ENCODE measurements at regions not wholly inside any gene's neighbourhood (a gene's known extent, or its start where the extent isn't known, plus 50 kb on each side); places are given as distances from the start of the nearest gene placed in this dataset.

GRCh38 chr13:48594096-48594815 lies 59.5 kb upstream of the CYSLTR2 start:
- no peak overlapping the region for H4K5ac ChIP-seq (ENCODE audit: insufficient read length, low read depth, low read length)
- 59% methylated on average over 6 of the region's 6 CpGs; no CpG with 5 or more reads in 1 of the 2 experiments for WGBS, 2 experiments (ENCODE audit: extremely low coverage in 1 of 2, insufficient coverage in 1 of 2, insufficient read length in 1 of 2, insufficient replicate concordance in 2 of 2, low coverage in 1 of 2, low lambda C conversion rate in 2 of 2, missing lambda C conversion rate in 1 of 2)
- ChIA-PET POLR2A (ENCODE audit: partially characterized antibody) (interaction anchor here (0.6 kb wide), 1 partner anchor 10 kb away, joined by 3 read pairs; no protein-coding TSS in a partner anchor), CTCF (ENCODE audit: partially characterized antibody) (interaction anchor here (0.7 to 4.7 kb wide), 8 partner anchors 11 to 472 kb away, joined by 3 to 68 read pairs (median 10); no protein-coding TSS in a partner anchor)
- H2BK15ac ChIP-seq (ENCODE audit: low read length) = peak overlapping the region; percentile 61; the same call in 1 of the 2 replicates
- peaks cover 8 to 25% (median 18%) of the 10 kb centered on the region in 4 experiments for H3K4me1 ChIP-seq (replicated peaks in 1 of 4; ENCODE audit: control insufficient read depth in 3 of 4, insufficient read depth in 4 of 4, low read length in 3 of 4)
- no peak overlapping the region for H3K14ac ChIP-seq (ENCODE audit: insufficient read length)
- no peak overlapping the region for H4K91ac ChIP-seq (replicated peaks; ENCODE audit: insufficient read length, low read length)
- no peaks in the 10 kb centered on the region for H4K20me1 ChIP-seq (replicated peaks in 1 of 2; ENCODE audit: control insufficient read depth in 1 of 2, insufficient read depth in 2 of 2, low read length in 2 of 2)
- H3K56ac ChIP-seq (replicated peaks; ENCODE audit: insufficient read length, low read depth, low read length) = no peak overlapping the region
- H3K27me3 ChIP-seq (replicated peaks in 1 of 4; ENCODE audit: control insufficient read depth in 3 of 4, extremely low read depth in 1 of 4, insufficient read depth in 3 of 4, low read length in 3 of 4) = no peaks in the 10 kb centered on the region
- peak overlapping the region; percentile 47 to 50; a peak in 3 of 4 replicates for H3K4me2 ChIP-seq (ENCODE audit: insufficient read depth in 1 of 2, low read depth in 2 of 2, low read length in 2 of 2)
- H3K9ac ChIP-seq (replicated peaks in 1 of 4; ENCODE audit: extremely low read depth in 1 of 4, low read depth in 3 of 4, low read length in 3 of 4) = no peak overlapping the region
- H3K27ac ChIP-seq (ENCODE audit: low read depth, low read length) = no peak overlapping the region
- no peak overlapping the region for H2AK5ac ChIP-seq (ENCODE audit: low read depth, low read length)
- H3K23ac ChIP-seq (ENCODE audit: insufficient read length) = no peak overlapping the region
- H3K18ac ChIP-seq (ENCODE audit: extremely low read depth, low read length) = peak overlapping the region; percentile 93
- H2BK5ac ChIP-seq (ENCODE audit: low read depth, low read length) = peak overlapping the region; percentile 73; the same call in 1 of the 2 replicates
- H2BK20ac ChIP-seq (ENCODE audit: low read length) = peak overlapping the region; percentile 99; the same call in 1 of the 2 replicates
- TF ChIP-seq KDM4A (IDR thresholded peaks at IDR 0.05; ENCODE audit: low read depth, low read length, severe bottlenecking) = no peak
- no peak for TF ChIP-seq CEBPB (IDR thresholded peaks at IDR 0.05; ENCODE audit: low read depth, low read length)
- no peak for TF ChIP-seq HDAC2 (IDR thresholded peaks at IDR 0.05; ENCODE audit: borderline replicate concordance in 1 of 2, low read depth in 2 of 2, low read length in 2 of 2)
- TF ChIP-seq RAD21 (IDR thresholded peaks at IDR 0.05 in 1 of 2, conservative IDR thresholded peaks at IDR 0.05 in 1 of 2; ENCODE audit: low read depth in 2 of 2, low read length in 2 of 2) = no peak
- no peak overlapping the region; a peak in 1 of 8 replicates for H3K4me3 ChIP-seq (ENCODE audit: extremely low read depth in 1 of 4, insufficient read depth in 2 of 4, low read depth in 3 of 4, low read length in 4 of 4)
- no peaks in the 10 kb centered on the region for H3K79me1 ChIP-seq (ENCODE audit: low read depth, low read length)
- no peaks in the 10 kb centered on the region for H3K79me2 ChIP-seq (ENCODE audit: control insufficient read depth in 1 of 2, insufficient read depth in 2 of 2, low read length in 2 of 2)
- no peak overlapping the region for H3K4ac ChIP-seq (replicated peaks; ENCODE audit: insufficient read length, low read depth, low read length)
- no peak for FAIRE-seq
- no peak overlapping the region for H4K8ac ChIP-seq (ENCODE audit: extremely low read depth, insufficient read depth, low read length)
- 0 out of 4 replicates have a peak, but pooled peaks cover 0 to 8% of the 10 kb centered on the region in 2 experiments for H3K9me3 ChIP-seq (ENCODE audit: insufficient read depth in 2 of 2, low read depth in 1 of 2, low read length in 1 of 2)
- peak overlapping the region; percentile 96 for H2BK12ac ChIP-seq (ENCODE audit: low read depth, low read length)
- H3K36me3 ChIP-seq (ENCODE audit: control insufficient read depth in 2 of 4, insufficient read depth in 4 of 4, low read length in 3 of 4) = no peaks in the 10 kb centered on the region
- H2BK120ac ChIP-seq (replicated peaks; ENCODE audit: low read depth, low read length) = no peak overlapping the region
- no peaks in the 10 kb centered on the region for H3K23me2 ChIP-seq (ENCODE audit: low read depth, low read length)
- 0 out of 2 replicates have a peak overlapping the region, but pooled peaks have one; percentile 61 for H2AFZ ChIP-seq (ENCODE audit: low read length)
- DNase-seq (ENCODE audit: low read depth in 1 of 2, low spot score in 2 of 2) = no peak

All from H1 (cell line).